Fibroblast of the aortic adventitia (primary cell): ENCODE measurements at regions not wholly inside any gene's neighbourhood (a gene's known extent, or its start where the extent isn't known, plus 50 kb on each side); places are given as distances from the start of the nearest gene placed in this dataset.

Experiments used
- DNase-seq: peaks from one replicate; pipeline ENCODE4 v3.0.0-alpha.2; 2010; ENCODE audit warnings: low read depth
- H3K4me3 ChIP-seq: 2 replicates; pipeline ENCODE4 v1.5.1; 2011; ENCODE audit warnings: low read depth, mild to moderate bottlenecking, control low read depth, low read length, moderate library complexity
- CTCF ChIP-seq: IDR thresholded peaks from 2 replicates; pipeline ENCODE4 v1.5.1; 2011; ENCODE audit warnings: mild to moderate bottlenecking, low read length, control low read depth, inconsistent platforms; ENCODE audit not compliant: insufficient read depth

GRCh38 chr10:6769704-6770417 lies 189.8 kb upstream of the PRKCQ start:
- TF ChIP-seq CTCF = no peak
- H3K4me3 ChIP-seq = no peak overlapping the region
- DNase-seq = no peak

- peak; percentile 72 for DNase-seq
- TF ChIP-seq CTCF = no peak
- no peak overlapping the region for H3K4me3 ChIP-seq
These were observed 186.2 kb upstream of the PRKCQ start for GRCh38 chr10:6766131-6766801.

- H3K4me3 ChIP-seq = no peak overlapping the region
- no peak for DNase-seq
- no peak for TF ChIP-seq CTCF
These were observed 183.3 kb upstream of the PRKCQ start for GRCh38 chr10:6763423-6763822.

DNA sequence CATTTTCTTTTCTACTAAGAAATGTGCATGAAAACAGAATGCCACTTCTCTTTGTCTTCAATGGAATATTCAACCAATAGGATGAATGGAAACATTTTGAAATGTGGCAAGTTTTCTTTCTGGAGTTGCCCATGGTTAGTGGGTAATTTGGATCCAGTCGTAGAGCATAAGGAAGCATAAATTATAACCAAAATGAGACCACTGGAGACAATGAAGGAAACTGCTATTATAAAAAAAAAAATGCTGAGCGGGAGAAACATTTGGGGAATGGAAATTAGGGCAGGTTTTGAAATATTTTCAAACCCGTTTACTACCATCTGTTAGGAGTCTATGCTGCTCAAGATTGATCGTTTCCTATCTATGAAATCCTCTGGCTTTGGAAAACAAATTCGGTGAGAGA lies 182.9 kb upstream of the PRKCQ start:
- H3K4me3 ChIP-seq = no peak overlapping the region
- DNase-seq = no peak
- no peak for TF ChIP-seq CTCF

- no peak for TF ChIP-seq CTCF
- no peak overlapping the region for H3K4me3 ChIP-seq
- no peak for DNase-seq
These were observed 179.9 kb upstream of the PRKCQ start for GRCh38 chr10:6759961-6760360.

DNA sequence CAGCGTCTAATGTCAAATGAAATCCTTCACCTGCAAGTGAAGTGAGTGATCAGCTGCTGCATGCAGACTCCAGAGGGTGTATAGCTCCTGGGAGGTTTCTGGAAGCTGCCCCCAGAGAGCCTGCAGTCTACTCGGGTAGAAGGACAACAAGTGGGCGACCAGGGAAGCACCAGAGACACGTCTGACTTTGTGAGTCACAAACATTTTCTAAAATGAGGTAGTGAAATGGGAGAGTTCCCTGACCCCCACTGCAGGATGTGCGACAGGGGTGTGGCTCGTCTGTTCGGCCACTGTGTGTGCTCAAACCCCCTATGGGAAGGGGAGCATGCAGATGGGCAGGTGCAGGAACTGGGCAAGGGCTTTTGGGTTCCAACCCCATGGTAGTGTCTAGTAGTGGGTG lies 177.1 kb upstream of the PRKCQ start:
- no peak for DNase-seq
- no peak overlapping the region for H3K4me3 ChIP-seq
- no peak for TF ChIP-seq CTCF
